ENCODE measurements at regions not wholly inside any gene's neighbourhood (a gene's known extent, or its start where the extent isn't known, plus 50 kb on each side); places are given as distances from the start of the nearest gene placed in this dataset.

GRCh38 chr1:60516996-60517395 lies 443.4 kb upstream of the C1orf87 start:
- TF ChIP-seq, protein P1, sequence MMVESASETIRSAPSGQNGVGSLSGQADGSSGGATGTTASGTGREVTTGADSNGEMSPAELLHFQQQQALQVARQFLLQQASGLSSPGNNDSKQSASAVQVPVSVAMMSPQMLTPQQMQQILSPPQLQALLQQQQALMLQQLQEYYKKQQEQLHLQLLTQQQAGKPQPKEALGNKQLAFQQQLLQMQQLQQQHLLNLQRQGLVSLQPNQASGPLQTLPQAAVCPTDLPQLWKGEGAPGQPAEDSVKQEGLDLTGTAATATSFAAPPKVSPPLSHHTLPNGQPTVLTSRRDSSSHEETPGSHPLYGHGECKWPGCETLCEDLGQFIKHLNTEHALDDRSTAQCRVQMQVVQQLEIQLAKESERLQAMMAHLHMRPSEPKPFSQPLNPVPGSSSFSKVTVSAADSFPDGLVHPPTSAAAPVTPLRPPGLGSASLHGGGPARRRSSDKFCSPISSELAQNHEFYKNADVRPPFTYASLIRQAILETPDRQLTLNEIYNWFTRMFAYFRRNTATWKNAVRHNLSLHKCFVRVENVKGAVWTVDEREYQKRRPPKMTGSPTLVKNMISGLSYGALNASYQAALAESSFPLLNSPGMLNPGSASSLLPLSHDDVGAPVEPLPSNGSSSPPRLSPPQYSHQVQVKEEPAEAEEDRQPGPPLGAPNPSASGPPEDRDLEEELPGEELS (CRISPR knock-in tag; IDR thresholded peaks at IDR 0.05), result no peak
- no peaks in the 10 kb centered on the region for H3K27me3 Mint-ChIP-seq (ENCODE audit: low read depth)
- H3K9me3 Mint-ChIP-seq, result no peaks in the 10 kb centered on the region
- ChIA-PET CTCF (no interaction called here), POLR2A (no interaction called here)
- 0 out of 2 replicates have a peak, but pooled peaks cover 4% of the 10 kb centered on the region for H3K4me1 Mint-ChIP-seq
- no peak overlapping the region for H3K4me3 Mint-ChIP-seq
- H3K36me3 Mint-ChIP-seq, result no peaks in the 10 kb centered on the region
- no peak for DNase-seq (ENCODE audit: low spot score)
- ATAC-seq, result no peak; the same call in 1 of the 2 replicates
- H3K27ac Mint-ChIP-seq, result no peak overlapping the region

DNA sequence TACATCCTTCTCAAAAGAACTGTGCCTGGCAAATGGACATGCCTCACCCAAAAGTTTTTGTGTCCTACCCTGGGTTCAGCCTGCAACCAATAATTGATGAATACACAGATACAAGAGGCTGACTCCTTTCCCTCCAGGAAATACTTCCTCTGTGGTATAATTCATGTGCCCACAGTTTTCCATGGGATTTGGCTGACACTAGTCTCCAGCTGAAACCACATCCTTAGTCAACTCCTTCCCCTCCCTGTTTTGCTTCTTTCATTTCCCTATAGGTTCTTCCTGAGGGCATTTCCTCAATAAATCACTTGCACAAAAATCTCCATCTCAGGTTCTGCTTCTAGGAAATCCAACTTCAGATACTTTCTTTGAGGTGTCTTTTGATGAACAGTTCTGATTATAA lies 436.6 kb upstream of the C1orf87 start:
- no peaks in the 10 kb centered on the region for H3K27me3 Mint-ChIP-seq (ENCODE audit: low read depth)
- H3K36me3 Mint-ChIP-seq, result no peaks in the 10 kb centered on the region
- H3K9me3 Mint-ChIP-seq, result peaks cover 3% of the 10 kb centered on the region
- H3K4me3 Mint-ChIP-seq, result no peak overlapping the region
- CTCF ChIA-PET, result no interaction called here
- TF ChIP-seq ZNF671 (CRISPR knock-in tag; IDR thresholded peaks at IDR 0.05), result no peak
- TF ChIP-seq IRF2 (CRISPR knock-in tag; IDR thresholded peaks at IDR 0.05; ENCODE audit: borderline replicate concordance, low read depth), result no peak
- TF ChIP-seq SMAD4 (CRISPR knock-in tag; IDR thresholded peaks at IDR 0.05), result no peak
- no peak for TF ChIP-seq NFYB (CRISPR knock-in tag; conservative IDR thresholded peaks at IDR 0.05; ENCODE audit: low read depth)
- TF ChIP-seq, protein P1 (CRISPR knock-in tag; IDR thresholded peaks at IDR 0.05), result no peak
- TF ChIP-seq IRF1 (CRISPR knock-in tag; IDR thresholded peaks at IDR 0.05), result no peak
- no peak for TF ChIP-seq NR1H2 (CRISPR knock-in tag; IDR thresholded peaks at IDR 0.05)
- no peak for TF ChIP-seq AFF4 (CRISPR knock-in tag; IDR thresholded peaks at IDR 0.05; ENCODE audit: borderline replicate concordance)
- TF ChIP-seq GTF2I (CRISPR knock-in tag; conservative IDR thresholded peaks at IDR 0.05), result no peak
- TF ChIP-seq SP1 (CRISPR knock-in tag; conservative IDR thresholded peaks at IDR 0.05), result no peak
- TF ChIP-seq NFE2L1 (CRISPR knock-in tag; IDR thresholded peaks at IDR 0.05), result no peak
- no peak for TF ChIP-seq TCF7 (CRISPR knock-in tag; IDR thresholded peaks at IDR 0.05; ENCODE audit: low read depth)
- no peak for TF ChIP-seq ATF1 (CRISPR knock-in tag; IDR thresholded peaks at IDR 0.05)
- no peak for TF ChIP-seq FOXP1 (CRISPR knock-in tag; IDR thresholded peaks at IDR 0.05; ENCODE audit: borderline replicate concordance)
- ATAC-seq, result no peak
- no peak for DNase-seq (ENCODE audit: low spot score)
- POLR2A ChIA-PET, result no interaction called here
- H3K4me1 Mint-ChIP-seq, result no peaks in the 10 kb centered on the region
- no peak overlapping the region for H3K27ac Mint-ChIP-seq

DNA sequence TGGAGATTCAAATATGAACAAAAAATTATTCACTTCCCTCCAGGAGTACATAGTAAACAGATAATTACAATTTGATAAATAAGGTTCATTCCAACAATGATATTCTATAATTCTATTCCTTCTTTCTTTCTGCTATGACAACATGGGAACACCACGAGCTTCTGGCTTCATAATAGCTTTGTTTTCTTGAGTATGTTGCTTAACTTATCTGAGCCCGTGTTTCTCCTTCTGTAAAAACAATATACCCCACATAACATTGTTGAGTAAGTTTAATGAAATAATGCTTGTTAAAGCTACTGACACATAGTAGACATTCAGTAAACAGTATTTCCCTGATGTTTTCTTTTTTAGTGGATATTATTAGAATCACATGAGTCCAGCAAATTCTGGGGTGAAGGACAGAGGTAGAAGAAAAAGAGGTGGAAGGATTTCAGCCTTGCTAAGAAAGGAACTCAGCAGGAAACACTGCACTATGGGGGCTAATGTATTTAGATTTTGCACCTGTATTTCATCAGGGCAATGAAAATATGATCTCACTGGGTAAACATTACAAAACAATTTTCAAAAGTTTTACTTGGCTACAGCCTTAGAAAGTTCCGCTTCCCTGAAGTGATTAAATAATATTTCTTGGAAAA lies 430.8 kb upstream of the C1orf87 start:
- ChIA-PET POLR2A (no interaction called here), CTCF (interaction anchor here (1.0 kb wide), 1 partner anchor 533 kb away, joined by 3 read pairs; no protein-coding TSS in a partner anchor)
- H3K4me3 Mint-ChIP-seq, result no peak overlapping the region
- H3K27ac Mint-ChIP-seq, result no peak overlapping the region
- H3K36me3 Mint-ChIP-seq, result no peaks in the 10 kb centered on the region
- no peaks in the 10 kb centered on the region for H3K9me3 Mint-ChIP-seq
- H3K4me1 Mint-ChIP-seq, result peaks cover 12% of the 10 kb centered on the region
- H3K27me3 Mint-ChIP-seq (ENCODE audit: low read depth), result no peaks in the 10 kb centered on the region
- no peak for ATAC-seq
- no peak for DNase-seq (ENCODE audit: low spot score)
- TF ChIP-seq, protein P2, sequence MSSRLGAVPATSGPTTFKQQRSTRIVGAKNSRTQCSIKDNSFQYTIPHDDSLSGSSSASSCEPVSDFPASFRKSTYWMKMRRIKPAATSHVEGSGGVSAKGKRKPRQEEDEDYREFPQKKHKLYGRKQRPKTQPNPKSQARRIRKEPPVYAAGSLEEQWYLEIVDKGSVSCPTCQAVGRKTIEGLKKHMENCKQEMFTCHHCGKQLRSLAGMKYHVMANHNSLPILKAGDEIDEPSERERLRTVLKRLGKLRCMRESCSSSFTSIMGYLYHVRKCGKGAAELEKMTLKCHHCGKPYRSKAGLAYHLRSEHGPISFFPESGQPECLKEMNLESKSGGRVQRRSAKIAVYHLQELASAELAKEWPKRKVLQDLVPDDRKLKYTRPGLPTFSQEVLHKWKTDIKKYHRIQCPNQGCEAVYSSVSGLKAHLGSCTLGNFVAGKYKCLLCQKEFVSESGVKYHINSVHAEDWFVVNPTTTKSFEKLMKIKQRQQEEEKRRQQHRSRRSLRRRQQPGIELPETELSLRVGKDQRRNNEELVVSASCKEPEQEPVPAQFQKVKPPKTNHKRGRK (CRISPR knock-in tag; IDR thresholded peaks at IDR 0.05; ENCODE audit: borderline replicate concordance), result no peak
- TF ChIP-seq, protein P3, sequence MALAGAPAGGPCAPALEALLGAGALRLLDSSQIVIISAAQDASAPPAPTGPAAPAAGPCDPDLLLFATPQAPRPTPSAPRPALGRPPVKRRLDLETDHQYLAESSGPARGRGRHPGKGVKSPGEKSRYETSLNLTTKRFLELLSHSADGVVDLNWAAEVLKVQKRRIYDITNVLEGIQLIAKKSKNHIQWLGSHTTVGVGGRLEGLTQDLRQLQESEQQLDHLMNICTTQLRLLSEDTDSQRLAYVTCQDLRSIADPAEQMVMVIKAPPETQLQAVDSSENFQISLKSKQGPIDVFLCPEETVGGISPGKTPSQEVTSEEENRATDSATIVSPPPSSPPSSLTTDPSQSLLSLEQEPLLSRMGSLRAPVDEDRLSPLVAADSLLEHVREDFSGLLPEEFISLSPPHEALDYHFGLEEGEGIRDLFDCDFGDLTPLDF (CRISPR knock-in tag; IDR thresholded peaks at IDR 0.05), result no peak
- no peak for TF ChIP-seq ERG (CRISPR knock-in tag; IDR thresholded peaks at IDR 0.05)
- TF ChIP-seq, protein P4, sequence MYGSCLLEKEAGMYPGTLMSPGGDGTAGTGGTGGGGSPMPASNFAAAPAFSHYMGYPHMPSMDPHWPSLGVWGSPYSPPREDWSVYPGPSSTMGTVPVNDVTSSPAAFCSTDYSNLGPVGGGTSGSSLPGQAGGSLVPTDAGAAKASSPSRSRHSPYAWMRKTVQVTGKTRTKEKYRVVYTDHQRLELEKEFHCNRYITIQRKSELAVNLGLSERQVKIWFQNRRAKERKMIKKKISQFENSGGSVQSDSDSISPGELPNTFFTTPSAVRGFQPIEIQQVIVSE (CRISPR knock-in tag; IDR thresholded peaks at IDR 0.05; ENCODE audit: borderline replicate concordance), result no peak
